Activated T-cell treated with anti-CD3 and anti-CD28 coated beads, Interleukin-2, amount 50 U/mL, for 48 hours (primary cell): ENCODE measurements at regions not wholly inside any gene's neighbourhood (a gene's known extent, or its start where the extent isn't known, plus 50 kb on each side); places are given as distances from the start of the nearest gene placed in this dataset.
"Not testable (repeated sequence)": the region's sequence is repeated elsewhere in the genome, so short reads cannot be mapped to it uniquely, and the experiment has no call there.

Experiments
- DNase-seq, 2 experiments: peaks; one replicate each; pipeline ENCODE4 v3.0.0-alpha.2; 2020

DNA sequence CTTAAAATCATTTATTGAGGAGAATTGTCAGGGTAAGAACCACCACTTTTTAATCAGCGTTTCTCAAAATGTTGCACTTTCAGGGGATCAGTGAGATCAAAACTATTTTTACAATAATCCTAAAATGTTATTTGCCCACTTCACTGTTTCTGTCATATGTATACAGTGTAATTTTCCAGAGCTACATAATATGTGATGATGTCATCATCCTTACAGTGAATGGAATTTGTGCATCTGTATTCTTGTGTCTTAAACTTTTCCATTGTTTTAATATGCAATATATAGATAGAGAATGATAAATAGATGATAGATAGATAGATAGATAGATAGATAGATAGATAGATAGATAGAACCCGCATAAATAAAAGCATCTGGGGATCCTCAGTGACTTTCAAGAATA is 518.0 kb downstream of the ADCYAP1 start:
- DNase-seq: no peak

- DNase-seq: no peak
These were observed 521.0 kb downstream of the ADCYAP1 start for GRCh38 chr18:1425679-1426078.

DNA sequence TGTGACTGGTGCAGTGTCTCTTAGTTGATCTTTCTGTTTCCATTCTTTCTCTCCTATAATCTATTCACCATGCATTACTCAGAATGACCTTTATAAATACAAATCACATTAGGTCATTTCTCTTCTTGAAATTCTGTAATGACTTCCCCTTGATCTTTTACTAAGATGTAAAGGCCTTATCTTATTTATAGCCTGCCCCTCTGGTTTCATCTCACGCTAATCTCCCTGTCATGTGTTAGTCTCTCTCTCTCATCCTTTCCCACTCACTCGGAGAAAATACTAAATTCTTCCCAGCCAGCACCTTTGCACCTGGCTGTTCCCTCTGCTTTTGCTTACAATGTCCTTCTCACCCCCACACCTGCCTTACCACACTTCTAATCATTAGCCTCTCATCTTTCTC is 530.8 kb downstream of the ADCYAP1 start:
- DNase-seq: no peak

- DNase-seq: no peak
These were observed 531.5 kb downstream of the ADCYAP1 start for GRCh38 chr18:1436199-1436598.

DNA sequence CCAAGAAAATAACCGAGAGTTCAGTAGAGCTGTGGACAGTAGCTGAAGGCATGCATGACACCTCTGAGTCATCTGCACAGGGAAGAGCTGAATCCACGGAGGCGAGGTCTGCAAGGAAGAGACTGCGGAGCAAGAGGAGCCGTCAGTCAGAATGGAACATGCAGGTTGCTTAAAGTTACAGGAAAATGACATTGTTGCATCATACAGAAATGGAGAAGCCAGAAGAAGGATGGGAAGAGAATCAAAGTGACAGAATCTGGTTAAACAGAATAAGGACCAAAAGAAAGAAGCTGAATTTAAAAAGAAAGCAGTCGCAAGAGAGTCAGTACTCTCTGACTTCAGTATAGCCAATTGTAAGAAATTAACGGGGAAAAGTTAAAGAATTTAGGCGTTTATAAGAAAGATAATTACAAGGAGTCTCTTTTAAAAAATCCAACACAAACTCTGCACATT is 533.8 kb downstream of the ADCYAP1 start:
- no peak for DNase-seq

DNA sequence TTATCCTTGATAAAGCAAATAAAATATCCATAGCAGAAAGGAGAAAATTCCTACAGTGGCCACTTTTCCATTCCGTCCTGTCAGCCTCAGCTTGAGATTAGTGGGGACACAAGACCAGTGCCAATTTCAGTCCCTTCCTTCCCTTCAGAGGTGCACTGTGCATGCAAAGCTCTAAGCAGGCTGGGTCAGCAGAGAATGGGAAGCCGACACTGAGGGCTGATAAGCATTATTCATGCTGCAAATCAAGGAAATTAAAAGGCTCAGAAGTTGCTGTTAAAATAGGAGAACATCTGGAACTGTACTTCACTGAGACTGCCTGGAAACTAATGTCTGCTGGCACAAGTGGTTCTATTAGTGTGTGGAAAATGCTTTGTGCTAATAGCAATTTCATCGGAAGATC is 534.3 kb downstream of the ADCYAP1 start:
- no peak for DNase-seq

GRCh38 chr18:1444062-1444461 is 539.4 kb downstream of the ADCYAP1 start:
- DNase-seq: not testable (repeated sequence)

GRCh38 chr18:1446765-1447164 is 542.1 kb downstream of the ADCYAP1 start:
- DNase-seq: no peak

DNA sequence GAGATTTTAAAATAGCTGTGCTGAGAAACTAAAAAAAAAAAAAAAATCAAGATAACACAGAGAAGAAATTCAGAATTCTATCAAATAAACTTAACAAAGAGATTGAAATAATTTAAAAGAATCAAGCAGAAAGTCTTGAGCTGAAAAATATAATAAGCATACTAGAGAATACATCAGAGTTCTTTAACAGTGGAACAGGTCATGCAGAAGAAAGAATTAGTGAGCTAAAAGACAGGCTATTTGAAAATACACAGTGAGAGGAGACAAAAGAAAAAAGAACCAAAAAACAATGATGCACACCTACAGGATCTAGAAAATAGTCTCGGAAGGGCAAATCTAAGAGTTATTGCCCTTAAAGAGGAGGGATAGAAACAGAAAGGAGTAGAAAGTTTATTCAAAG is 548.1 kb downstream of the ADCYAP1 start:
- DNase-seq: no peak

GRCh38 chr18:1455605-1456004 is 550.9 kb downstream of the ADCYAP1 start:
- no peak for DNase-seq

DNA sequence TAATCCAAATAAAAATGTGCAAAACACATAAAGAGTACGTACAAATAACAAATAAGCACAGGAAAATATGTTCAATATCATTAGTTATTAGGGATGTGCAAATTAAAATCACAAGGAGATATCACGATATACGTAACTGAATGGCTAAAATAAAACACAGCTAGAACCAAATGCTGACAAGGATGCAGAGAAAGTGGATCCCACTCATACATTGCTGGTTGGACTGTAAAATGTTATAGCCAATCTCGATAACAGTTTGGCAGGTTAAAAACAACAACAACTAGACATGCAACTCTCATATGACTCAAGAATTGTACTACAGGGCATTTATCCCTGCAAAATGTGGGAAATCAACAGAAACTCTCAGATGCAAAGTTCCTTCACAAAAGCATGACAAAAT is 553.9 kb downstream of the ADCYAP1 start:
- DNase-seq: no peak

DNA sequence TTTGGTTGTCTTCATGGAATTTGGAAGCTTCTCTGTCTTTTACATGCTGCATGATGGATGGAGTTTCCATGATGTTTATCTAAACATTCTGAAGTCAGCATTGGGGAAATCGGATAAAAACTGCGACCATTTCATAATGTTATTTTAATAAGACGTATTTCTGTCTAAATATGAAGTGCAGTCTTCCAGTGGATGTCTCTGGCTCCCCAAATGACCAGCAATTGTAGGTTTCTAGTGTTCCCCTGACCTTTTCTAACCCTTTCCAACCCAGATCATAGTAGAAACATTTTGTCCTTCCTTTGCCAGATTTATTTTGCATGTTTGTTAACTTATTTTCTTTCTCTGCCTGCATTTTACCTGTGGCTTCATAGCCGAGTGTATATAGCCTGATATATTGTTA is 559.3 kb downstream of the ADCYAP1 start:
- no peak for DNase-seq

GRCh38 chr18:1464444-1465217 is 560.0 kb downstream of the ADCYAP1 start:
- DNase-seq: no peak

- no peak for DNase-seq
These were observed 561.4 kb downstream of the ADCYAP1 start for GRCh38 chr18:1466035-1466434.

GRCh38 chr18:1467461-1467964 is 562.8 kb downstream of the ADCYAP1 start:
- no peak for DNase-seq

GRCh38 chr18:1468550-1468949 is 563.9 kb downstream of the ADCYAP1 start:
- DNase-seq: no peak

GRCh38 chr18:1475867-1476266 is 571.2 kb downstream of the ADCYAP1 start:
- no peak for DNase-seq

GRCh38 chr18:1480309-1480708 is 575.6 kb downstream of the ADCYAP1 start:
- DNase-seq: no peak

DNA sequence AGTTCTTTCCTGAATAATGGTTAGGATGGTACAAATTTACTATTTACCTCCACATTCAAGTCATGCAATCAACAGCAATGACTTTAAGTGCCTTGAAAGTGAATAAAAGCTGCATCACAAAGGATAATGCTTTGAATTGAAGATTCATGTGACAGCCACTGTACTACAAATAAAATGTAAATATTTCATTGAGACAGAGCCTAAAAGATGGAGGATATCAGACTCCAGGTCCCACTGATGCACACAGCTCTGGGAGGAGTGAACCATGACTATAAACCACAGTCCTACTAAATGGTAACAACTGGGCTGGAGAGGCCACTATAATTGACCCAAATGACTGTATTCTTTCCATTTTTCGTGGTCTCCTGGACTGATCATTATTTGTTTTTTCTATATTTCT is 576.9 kb downstream of the ADCYAP1 start:
- DNase-seq: no peak

GRCh38 chr18:1483385-1483784 is 578.7 kb downstream of the ADCYAP1 start:
- DNase-seq: no peak

- DNase-seq: no peak
These were observed 582.8 kb downstream of the ADCYAP1 start for GRCh38 chr18:1487457-1487856.

DNA sequence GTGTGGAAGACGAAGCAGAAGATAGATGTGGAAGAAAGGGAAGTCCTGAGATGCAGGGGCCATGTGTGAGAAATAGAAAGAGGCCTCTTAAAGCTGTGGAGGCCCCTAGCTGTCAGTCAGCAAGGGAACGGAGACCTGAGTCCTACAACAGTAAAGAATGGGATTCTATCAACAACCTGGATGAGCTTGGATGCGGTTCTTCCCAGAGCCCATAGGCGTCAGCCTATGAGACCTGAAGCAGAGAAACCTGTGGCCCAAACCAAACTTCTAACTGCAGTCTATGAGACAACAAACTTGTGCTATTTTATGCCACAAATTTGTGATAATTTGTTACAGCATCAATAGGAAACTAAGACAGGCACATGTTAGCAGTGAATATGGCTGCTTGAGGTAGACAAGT is 583.7 kb downstream of the ADCYAP1 start:
- no peak for DNase-seq

GRCh38 chr18:1488957-1489356 is 584.3 kb downstream of the ADCYAP1 start:
- DNase-seq: no peak

- no peak for DNase-seq
These were observed 590.7 kb downstream of the ADCYAP1 start for GRCh38 chr18:1495387-1495786.

GRCh38 chr18:1496096-1496495 is 591.4 kb downstream of the ADCYAP1 start:
- DNase-seq: no peak
